ENCODE measurements at regions not wholly inside any gene's neighbourhood (a gene's known extent, or its start where the extent isn't known, plus 50 kb on each side); places are given as distances from the start of the nearest gene placed in this dataset.

- no CpG with 5 or more reads among the region's 12 CpGs for WGBS, 2 experiments (ENCODE audit: extremely low coverage in 2 of 2, insufficient read length in 1 of 2)
- intact Hi-C loops (cut with micrococcal nuclease) (no loop called here), dilution Hi-C loops (cut with HindIII; ENCODE audit: low sequenced_read_pairs, unreplicated experiment) (no loop called here), in situ Hi-C loops (cut with MboI; ENCODE audit: low sequenced_read_pairs) (no loop called here)
- DNase-seq (no peak), ATAC-seq (ENCODE audit: low read depth) (no peak)
- Histone ChIP-seq H2BK120ac (ENCODE audit: low read depth, low read length) (no peak overlapping the region), H2AFZ (replicated peaks; ENCODE audit: low read length, poor library complexity) (no peak overlapping the region), H4K5ac (ENCODE audit: low read depth, low read length) (no peak overlapping the region), H3K27ac (ENCODE audit: insufficient read depth, low read length) (no peak overlapping the region), H3K27me3 (ENCODE audit: control insufficient read depth, insufficient read depth, low read length) (no peaks in the 10 kb centered on the region), H3K9ac (ENCODE audit: low read depth, low read length) (no peak overlapping the region), H3K4ac (ENCODE audit: low read depth, low read length) (no peak overlapping the region), H3K23ac (ENCODE audit: low read depth, low read length) (no peak overlapping the region), H3K14ac (replicated peaks; ENCODE audit: low read depth, low read length) (no peak overlapping the region), H3K9me1 (ENCODE audit: insufficient read depth, low read length) (no peaks in the 10 kb centered on the region), H2AK5ac (ENCODE audit: low read depth, low read length) (no peak overlapping the region), H4K91ac (ENCODE audit: insufficient read depth, low read depth, low read length) (no peak overlapping the region), H3K4me2 (ENCODE audit: low read depth, low read length) (no peak overlapping the region), H2BK15ac (ENCODE audit: low read depth, low read length) (no peak overlapping the region), H3K18ac (ENCODE audit: low read depth, low read length) (no peak overlapping the region), H3K36me3 (ENCODE audit: control insufficient read depth, insufficient read depth, low read length) (no peaks in the 10 kb centered on the region), H2BK20ac (ENCODE audit: low read depth, low read length) (no peak overlapping the region), H4K8ac (ENCODE audit: low read depth in 2 of 2, low read length in 2 of 2) (no peak overlapping the region), H2BK5ac (ENCODE audit: low read depth, low read length, poor library complexity, severe bottlenecking) (no peak overlapping the region), H3K79me1 (ENCODE audit: low read depth in 1 of 2, low read length in 2 of 2) (no peaks in the 10 kb centered on the region), H3K56ac (ENCODE audit: extremely low read depth, insufficient read depth, low read length) (no peak overlapping the region), H3K4me1 (ENCODE audit: control insufficient read depth, insufficient read depth, low read length) (no peaks in the 10 kb centered on the region), H2AK9ac (replicated peaks; ENCODE audit: low read depth, low read length, poor library complexity) (no peak overlapping the region), H3K9me3 (ENCODE audit: control insufficient read depth, insufficient read depth, low read length) (peaks cover 7% of the 10 kb centered on the region), H4K20me1 (ENCODE audit: insufficient read depth, low read length) (no peaks in the 10 kb centered on the region), H3K4me3 (ENCODE audit: insufficient read depth, low read depth, low read length) (no peak overlapping the region)
- no peak for TF ChIP-seq ELK1 (IDR thresholded peaks at IDR 0.05; ENCODE audit: borderline replicate concordance, low read depth, low read length)
- TF ChIP-seq USF2 (IDR thresholded peaks at IDR 0.05; ENCODE audit: low read depth, low read length), result no peak
- no peak for TF ChIP-seq MAZ (IDR thresholded peaks at IDR 0.05; ENCODE audit: borderline replicate concordance, low read depth, low read length)
- TF ChIP-seq RFX5 (IDR thresholded peaks at IDR 0.05; ENCODE audit: low read depth, low read length), result no peak
- no peak for TF ChIP-seq RCOR1 (IDR thresholded peaks at IDR 0.05; ENCODE audit: insufficient replicate concordance, low read length)
- TF ChIP-seq FOS (IDR thresholded peaks at IDR 0.05; ENCODE audit: low read depth, low read length), result no peak
- no peak for TF ChIP-seq POLR2A (IDR thresholded peaks at IDR 0.05; ENCODE audit: low read depth, low read length)
- TF ChIP-seq NFE2L2 (IDR thresholded peaks at IDR 0.05; ENCODE audit: low read depth, low read length), result no peak
- TF ChIP-seq CEBPB (IDR thresholded peaks at IDR 0.05; ENCODE audit: low read depth, low read length), result no peak
- TF ChIP-seq BHLHE40 (IDR thresholded peaks at IDR 0.05; ENCODE audit: low read depth, low read length), result no peak
- TF ChIP-seq MXI1 (IDR thresholded peaks at IDR 0.05; ENCODE audit: borderline replicate concordance, low read depth, low read length), result no peak
- TF ChIP-seq MAFK (IDR thresholded peaks at IDR 0.05; ENCODE audit: low read depth, low read length), result no peak
- no peak for TF ChIP-seq SMC3 (IDR thresholded peaks at IDR 0.05; ENCODE audit: low read depth, low read length)
- no peak for TF ChIP-seq CTCF (conservative IDR thresholded peaks at IDR 0.05; ENCODE audit: low read depth, low read length)
- TF ChIP-seq RAD21 (IDR thresholded peaks at IDR 0.05; ENCODE audit: low read length), result no peak
- no peak for TF ChIP-seq CHD1 (IDR thresholded peaks at IDR 0.05; ENCODE audit: low read depth, low read length)
- CTCF ChIA-PET, result no interaction called here
- BruUV-seq (replicated peaks), result no TSS peak
- POLR2A ChIA-PET (ENCODE audit: unreplicated experiment), result no interaction called here
Measured at GRCh38 chr7:152909683-152910544, 150.4 kb downstream of the ACTR3B start.
